WTC11 (cell line): ENCODE measurements at regions not wholly inside any gene's neighbourhood (a gene's known extent, or its start where the extent isn't known, plus 50 kb on each side); places are given as distances from the start of the nearest gene placed in this dataset.

ENCODE experiments used
- ATAC-seq: fragments of 200-7000 bp; cut with Tn5 transposase; 2 replicates; pipeline ENCODE4 v1.10.0; 2021; ENCODE audit warnings: mild to moderate bottlenecking, moderate library complexity
- CTCF ChIA-PET: fragments of 300-600 bp; sonication (Branson Sonifier 250); formaldehyde crosslinking; loops from one replicate; lab custom pipeline; 2021; ENCODE audit warnings: antibody characterized with exemption; lab: Charles Lee
- POLR2A ChIA-PET: fragments of 350-600 bp; sonication (Branson Sonifier 250); formaldehyde crosslinking; loops from one replicate; lab custom pipeline; 2021; ENCODE audit warnings: antibody characterized with exemption; lab: Charles Lee
- DNase-seq: peaks from one replicate; pipeline ENCODE4 v3.0.0; 2021; ENCODE audit warnings: low spot score
- H3K27ac Mint-ChIP-seq: 2 replicates; pipeline ENCODE4 v1.8.0; 2021; ENCODE audit warnings: mixed read lengths
- H3K27me3 Mint-ChIP-seq: 2 replicates; pipeline ENCODE4 v1.8.0; 2021; ENCODE audit warnings: low read depth, mild to moderate bottlenecking, moderate library complexity, mixed read lengths
- H3K36me3 Mint-ChIP-seq: 2 replicates; pipeline ENCODE4 v1.8.0; 2021; ENCODE audit warnings: mixed read lengths
- H3K4me1 Mint-ChIP-seq: 2 replicates; pipeline ENCODE4 v1.8.0; 2022; ENCODE audit warnings: mixed read lengths
- H3K4me3 Mint-ChIP-seq: 2 replicates; pipeline ENCODE4 v1.8.0; 2021; ENCODE audit warnings: mild to moderate bottlenecking, moderate library complexity, mixed read lengths
- H3K9me3 Mint-ChIP-seq: 2 replicates; pipeline ENCODE4 v1.8.0; 2021; ENCODE audit warnings: mixed read lengths
- ATF1 ChIP-seq: sonication (generic); formaldehyde crosslinking; IDR thresholded peaks from 2 replicates; pipeline ENCODE4 v1.8.1; 2023; ENCODE audit warnings: mild to moderate bottlenecking, moderate library complexity, missing genetic modification reagents
- ESRRA ChIP-seq: sonication (generic); formaldehyde crosslinking; IDR thresholded peaks from 2 replicates; pipeline ENCODE4 v1.8.1; 2022; ENCODE audit warnings: mild to moderate bottlenecking, missing genetic modification reagents, borderline replicate concordance
- ETV6 ChIP-seq: sonication (generic); formaldehyde crosslinking; IDR thresholded peaks from 2 replicates; pipeline ENCODE4 v1.8.1; 2022; ENCODE audit warnings: mild to moderate bottlenecking, missing genetic modification reagents
- NFYB ChIP-seq: sonication (generic); formaldehyde crosslinking; conservative IDR thresholded peaks from 2 replicates; pipeline ENCODE4 v1.8.0; 2022; ENCODE audit warnings: low read depth, missing genetic modification reagents
- NR2C2 ChIP-seq: sonication (generic); formaldehyde crosslinking; IDR thresholded peaks from 2 replicates; pipeline ENCODE4 v1.8.0; 2022; ENCODE audit warnings: mild to moderate bottlenecking, missing genetic modification reagents
- OVOL2 ChIP-seq: fragments of 250-450 bp; sonication (Bioruptor Pico); IDR thresholded peaks from 2 replicates; pipeline ENCODE4 v1.9.0; 2021; ENCODE audit warnings: mild to moderate bottlenecking, borderline replicate concordance
- SMAD4 ChIP-seq: sonication (generic); formaldehyde crosslinking; IDR thresholded peaks from 2 replicates; pipeline ENCODE4 v1.8.0; 2022; ENCODE audit warnings: mild to moderate bottlenecking, missing genetic modification reagents
- SP1 ChIP-seq: sonication (generic); formaldehyde crosslinking; conservative IDR thresholded peaks from 2 replicates; pipeline ENCODE4 v1.8.1; 2022; ENCODE audit warnings: missing genetic modification reagents
- TEAD4 ChIP-seq: sonication (generic); formaldehyde crosslinking; IDR thresholded peaks from 2 replicates; pipeline ENCODE4 v1.8.0; 2022; ENCODE audit warnings: mild to moderate bottlenecking, missing genetic modification reagents
- ZBTB21 ChIP-seq: sonication (generic); formaldehyde crosslinking; IDR thresholded peaks from 2 replicates; pipeline ENCODE4 v1.8.1; 2023; ENCODE audit warnings: mild to moderate bottlenecking, missing genetic modification reagents, borderline replicate concordance
- ZNF263 ChIP-seq: sonication (generic); formaldehyde crosslinking; IDR thresholded peaks from 2 replicates; pipeline ENCODE4 v1.8.1; 2022; ENCODE audit warnings: low read depth, mild to moderate bottlenecking, moderate library complexity, missing genetic modification reagents
- ZNF317 ChIP-seq: sonication (generic); formaldehyde crosslinking; IDR thresholded peaks from 2 replicates; pipeline ENCODE4 v1.8.1; 2023; ENCODE audit warnings: low read depth, mild to moderate bottlenecking, moderate library complexity, missing genetic modification reagents, borderline replicate concordance
- ZNF423 ChIP-seq: fragments of 250-450 bp; sonication (Bioruptor Pico); IDR thresholded peaks from 2 replicates; pipeline ENCODE4 v2.1.2; 2022; ENCODE audit warnings: mild to moderate bottlenecking, moderate library complexity
- ZNF671 ChIP-seq: fragments of 250-450 bp; sonication (Bioruptor Pico); IDR thresholded peaks from 2 replicates; pipeline ENCODE4 v1.8.0; 2021; ENCODE audit warnings: mild to moderate bottlenecking
- TF ChIP-seq, protein P1 (sequence below): sonication (generic); formaldehyde crosslinking; IDR thresholded peaks from 2 replicates; pipeline ENCODE4 v1.8.0; 2023; ENCODE audit warnings: mild to moderate bottlenecking, missing genetic modification reagents
- TF ChIP-seq, protein P2 (sequence below): sonication (generic); formaldehyde crosslinking; conservative IDR thresholded peaks from 2 replicates; pipeline ENCODE4 v1.8.1; 2022; ENCODE audit warnings: mild to moderate bottlenecking, missing genetic modification reagents
- TF ChIP-seq, protein P3 (sequence below): sonication (generic); formaldehyde crosslinking; IDR thresholded peaks from 2 replicates; pipeline ENCODE4 v1.8.1; 2023; ENCODE audit warnings: mild to moderate bottlenecking, missing genetic modification reagents
- TF ChIP-seq, protein P4 (sequence below): sonication (generic); formaldehyde crosslinking; IDR thresholded peaks from 2 replicates; pipeline ENCODE4 v1.8.1; 2022; ENCODE audit warnings: low read depth, mild to moderate bottlenecking, moderate library complexity, missing genetic modification reagents, borderline replicate concordance
- TF ChIP-seq, protein P5 (sequence below): sonication (generic); formaldehyde crosslinking; IDR thresholded peaks from 2 replicates; pipeline ENCODE4 v1.8.0; 2022; ENCODE audit warnings: mild to moderate bottlenecking, missing genetic modification reagents

DNA sequence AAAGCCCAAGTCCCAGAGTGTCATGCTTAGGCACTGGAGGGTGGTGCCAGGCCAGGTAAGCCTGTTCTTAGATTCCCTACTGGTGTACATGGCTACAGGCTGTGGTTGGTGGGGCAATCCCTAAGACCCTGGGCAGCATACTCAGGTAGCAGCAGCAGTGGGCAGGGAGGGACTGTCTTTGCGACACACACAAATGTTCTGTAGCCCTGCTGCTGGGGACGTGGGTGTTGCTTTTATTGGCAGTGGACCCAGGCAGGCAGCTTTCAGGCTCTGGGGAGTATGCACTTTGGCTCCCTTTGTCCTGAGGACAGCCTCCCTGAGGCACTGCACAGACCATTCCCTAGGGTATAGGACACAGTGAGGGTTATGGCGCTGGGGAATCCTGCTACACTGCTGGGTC lies 137.1 kb upstream of the ADAMTS19 start:
- TF ChIP-seq ATF1 (CRISPR knock-in tag) = no peak
- TF ChIP-seq ZNF317 (CRISPR knock-in tag) = no peak
- TF ChIP-seq ZBTB21 (CRISPR knock-in tag) = no peak
- TF ChIP-seq ZNF671 (CRISPR knock-in tag) = no peak
- TF ChIP-seq ZNF423 (CRISPR knock-in tag) = no peak
- TF ChIP-seq SP1 (CRISPR knock-in tag) = no peak
- TF ChIP-seq NR2C2 = no peak
- TF ChIP-seq, protein P1, sequence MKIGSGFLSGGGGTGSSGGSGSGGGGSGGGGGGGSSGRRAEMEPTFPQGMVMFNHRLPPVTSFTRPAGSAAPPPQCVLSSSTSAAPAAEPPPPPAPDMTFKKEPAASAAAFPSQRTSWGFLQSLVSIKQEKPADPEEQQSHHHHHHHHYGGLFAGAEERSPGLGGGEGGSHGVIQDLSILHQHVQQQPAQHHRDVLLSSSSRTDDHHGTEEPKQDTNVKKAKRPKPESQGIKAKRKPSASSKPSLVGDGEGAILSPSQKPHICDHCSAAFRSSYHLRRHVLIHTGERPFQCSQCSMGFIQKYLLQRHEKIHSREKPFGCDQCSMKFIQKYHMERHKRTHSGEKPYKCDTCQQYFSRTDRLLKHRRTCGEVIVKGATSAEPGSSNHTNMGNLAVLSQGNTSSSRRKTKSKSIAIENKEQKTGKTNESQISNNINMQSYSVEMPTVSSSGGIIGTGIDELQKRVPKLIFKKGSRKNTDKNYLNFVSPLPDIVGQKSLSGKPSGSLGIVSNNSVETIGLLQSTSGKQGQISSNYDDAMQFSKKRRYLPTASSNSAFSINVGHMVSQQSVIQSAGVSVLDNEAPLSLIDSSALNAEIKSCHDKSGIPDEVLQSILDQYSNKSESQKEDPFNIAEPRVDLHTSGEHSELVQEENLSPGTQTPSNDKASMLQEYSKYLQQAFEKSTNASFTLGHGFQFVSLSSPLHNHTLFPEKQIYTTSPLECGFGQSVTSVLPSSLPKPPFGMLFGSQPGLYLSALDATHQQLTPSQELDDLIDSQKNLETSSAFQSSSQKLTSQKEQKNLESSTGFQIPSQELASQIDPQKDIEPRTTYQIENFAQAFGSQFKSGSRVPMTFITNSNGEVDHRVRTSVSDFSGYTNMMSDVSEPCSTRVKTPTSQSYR (CRISPR knock-in tag) = no peak
- TF ChIP-seq SMAD4 (CRISPR knock-in tag) = no peak
- no peak for TF ChIP-seq OVOL2 (CRISPR knock-in tag)
- no peak for TF ChIP-seq TEAD4 (CRISPR knock-in tag)
- TF ChIP-seq ETV6 (CRISPR knock-in tag) = no peak
- TF ChIP-seq ESRRA = no peak
- TF ChIP-seq, protein P2, sequence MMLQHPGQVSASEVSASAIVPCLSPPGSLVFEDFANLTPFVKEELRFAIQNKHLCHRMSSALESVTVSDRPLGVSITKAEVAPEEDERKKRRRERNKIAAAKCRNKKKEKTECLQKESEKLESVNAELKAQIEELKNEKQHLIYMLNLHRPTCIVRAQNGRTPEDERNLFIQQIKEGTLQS (CRISPR knock-in tag) = no peak
- no peak for TF ChIP-seq NFYB (CRISPR knock-in tag)
- TF ChIP-seq, protein P3, sequence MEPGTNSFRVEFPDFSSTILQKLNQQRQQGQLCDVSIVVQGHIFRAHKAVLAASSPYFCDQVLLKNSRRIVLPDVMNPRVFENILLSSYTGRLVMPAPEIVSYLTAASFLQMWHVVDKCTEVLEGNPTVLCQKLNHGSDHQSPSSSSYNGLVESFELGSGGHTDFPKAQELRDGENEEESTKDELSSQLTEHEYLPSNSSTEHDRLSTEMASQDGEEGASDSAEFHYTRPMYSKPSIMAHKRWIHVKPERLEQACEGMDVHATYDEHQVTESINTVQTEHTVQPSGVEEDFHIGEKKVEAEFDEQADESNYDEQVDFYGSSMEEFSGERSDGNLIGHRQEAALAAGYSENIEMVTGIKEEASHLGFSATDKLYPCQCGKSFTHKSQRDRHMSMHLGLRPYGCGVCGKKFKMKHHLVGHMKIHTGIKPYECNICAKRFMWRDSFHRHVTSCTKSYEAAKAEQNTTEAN (CRISPR knock-in tag) = no peak
- TF ChIP-seq, protein P4, sequence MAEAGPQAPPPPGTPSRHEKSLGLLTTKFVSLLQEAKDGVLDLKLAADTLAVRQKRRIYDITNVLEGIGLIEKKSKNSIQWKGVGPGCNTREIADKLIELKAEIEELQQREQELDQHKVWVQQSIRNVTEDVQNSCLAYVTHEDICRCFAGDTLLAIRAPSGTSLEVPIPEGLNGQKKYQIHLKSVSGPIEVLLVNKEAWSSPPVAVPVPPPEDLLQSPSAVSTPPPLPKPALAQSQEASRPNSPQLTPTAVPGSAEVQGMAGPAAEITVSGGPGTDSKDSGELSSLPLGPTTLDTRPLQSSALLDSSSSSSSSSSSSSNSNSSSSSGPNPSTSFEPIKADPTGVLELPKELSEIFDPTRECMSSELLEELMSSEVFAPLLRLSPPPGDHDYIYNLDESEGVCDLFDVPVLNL = no peak
- Mint-ChIP-seq H3K4me3 (no peak overlapping the region), H3K27me3 (peaks cover 5% of the 10 kb centered on the region; the same call in 1 of the 2 replicates), H3K9me3 (peaks cover 34% of the 10 kb centered on the region), H3K27ac (no peak overlapping the region), H3K36me3 (peaks cover 17% of the 10 kb centered on the region), H3K4me1 (no peaks in the 10 kb centered on the region)
- ChIA-PET POLR2A (no interaction called here), CTCF (no interaction called here)
- DNase-seq (no peak), ATAC-seq (no peak)

DNA sequence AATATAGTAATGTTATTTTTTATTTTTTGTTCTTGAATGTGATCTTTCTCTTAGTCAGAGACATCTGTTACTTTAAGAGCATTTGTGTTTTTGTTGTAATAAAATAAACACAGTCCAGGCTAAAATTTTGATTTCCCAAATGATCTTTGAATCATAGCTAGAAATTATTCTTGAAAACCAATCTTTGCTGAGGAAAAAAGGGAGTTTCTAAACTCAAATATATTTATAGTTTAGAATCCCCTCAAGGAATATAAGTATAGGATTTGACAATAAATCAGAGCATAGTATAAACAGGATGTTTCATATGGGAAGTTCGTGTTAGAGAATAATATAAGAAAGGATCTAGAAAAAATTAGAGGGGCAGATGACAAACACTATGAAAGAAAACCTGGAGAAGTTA lies 118.8 kb upstream of the ADAMTS19 start:
- no peaks in the 10 kb centered on the region for H3K27me3 Mint-ChIP-seq
- ATAC-seq (no peak), DNase-seq (no peak)
- no peak overlapping the region for H3K4me3 Mint-ChIP-seq
- H3K4me1 Mint-ChIP-seq = no peaks in the 10 kb centered on the region
- no peaks in the 10 kb centered on the region for H3K36me3 Mint-ChIP-seq
- POLR2A ChIA-PET = no interaction called here
- H3K27ac Mint-ChIP-seq = no peak overlapping the region
- no peak for TF ChIP-seq ZNF263 (CRISPR knock-in tag)
- TF ChIP-seq, protein P5, sequence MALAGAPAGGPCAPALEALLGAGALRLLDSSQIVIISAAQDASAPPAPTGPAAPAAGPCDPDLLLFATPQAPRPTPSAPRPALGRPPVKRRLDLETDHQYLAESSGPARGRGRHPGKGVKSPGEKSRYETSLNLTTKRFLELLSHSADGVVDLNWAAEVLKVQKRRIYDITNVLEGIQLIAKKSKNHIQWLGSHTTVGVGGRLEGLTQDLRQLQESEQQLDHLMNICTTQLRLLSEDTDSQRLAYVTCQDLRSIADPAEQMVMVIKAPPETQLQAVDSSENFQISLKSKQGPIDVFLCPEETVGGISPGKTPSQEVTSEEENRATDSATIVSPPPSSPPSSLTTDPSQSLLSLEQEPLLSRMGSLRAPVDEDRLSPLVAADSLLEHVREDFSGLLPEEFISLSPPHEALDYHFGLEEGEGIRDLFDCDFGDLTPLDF (CRISPR knock-in tag) = no peak
- CTCF ChIA-PET = no interaction called here
- H3K9me3 Mint-ChIP-seq = no peaks in the 10 kb centered on the region
